GM21723 (cell line): ENCODE measurements at regions not wholly inside any gene's neighbourhood (a gene's known extent, or its start where the extent isn't known, plus 50 kb on each side); places are given as distances from the start of the nearest gene placed in this dataset.
"Not testable (repeated sequence)": the region's sequence is repeated elsewhere in the genome, so short reads cannot be mapped to it uniquely, and the experiment has no call there.

ENCODE experiments used
- ATAC-seq: cut with Tn5 transposase; IDR thresholded peaks from one replicate; pipeline ENCODE4 v1.9.1; 2021; ENCODE audit warnings: mild to moderate bottlenecking, moderate library complexity; ENCODE audit not compliant: unreplicated experiment

- no peak for ATAC-seq
Observed at GRCh38 chr2:190150413-190150812, 87.9 kb upstream of the MSTN start.

GRCh38 chr2:190149908-190150307, 87.4 kb upstream of the MSTN start:
- no peak for ATAC-seq

GRCh38 chr2:190149200-190149599, 86.7 kb upstream of the MSTN start:
- ATAC-seq, result no peak

GRCh38 chr2:190146109-190146508, 83.6 kb upstream of the MSTN start:
- ATAC-seq, result not testable (repeated sequence)

- ATAC-seq, result not testable (repeated sequence)
Observed at GRCh38 chr2:190140474-190140873, 77.9 kb upstream of the MSTN start.

- no peak for ATAC-seq
Observed at GRCh38 chr2:190139371-190139770, 76.8 kb upstream of the MSTN start.

GRCh38 chr2:190138032-190138431, 75.5 kb upstream of the MSTN start:
- no peak for ATAC-seq

GRCh38 chr2:190137561-190137960, 75.0 kb upstream of the MSTN start:
- ATAC-seq, result no peak

- ATAC-seq, result no peak
Observed at GRCh38 chr2:190136825-190137224, 74.3 kb upstream of the MSTN start.

- no peak for ATAC-seq
Observed at GRCh38 chr2:190136259-190136658, 73.7 kb upstream of the MSTN start.

- no peak for ATAC-seq
Observed at GRCh38 chr2:190129421-190130199, 67.1 kb upstream of the MSTN start.

GRCh38 chr2:190127651-190128050, 65.1 kb upstream of the MSTN start:
- no peak for ATAC-seq

GRCh38 chr2:190126798-190127197, 64.3 kb upstream of the MSTN start:
- ATAC-seq, result no peak

- no peak for ATAC-seq
Observed at GRCh38 chr2:190123956-190124355, 61.4 kb upstream of the MSTN start.

GRCh38 chr2:190121971-190122370, 59.4 kb upstream of the MSTN start:
- peak; percentile 61 for ATAC-seq

- no peak for ATAC-seq
Observed at GRCh38 chr2:190121305-190121704, 58.8 kb upstream of the MSTN start.

GRCh38 chr2:190119923-190120590, 57.5 kb upstream of the MSTN start:
- ATAC-seq, result no peak

GRCh38 chr2:190119257-190119656, 56.7 kb upstream of the MSTN start:
- no peak for ATAC-seq

GRCh38 chr2:190117305-190117704, 54.8 kb upstream of the MSTN start:
- no peak for ATAC-seq

- ATAC-seq, result no peak
Observed at GRCh38 chr2:190113000-190113399, 50.5 kb upstream of the MSTN start.
